ENCODE measurements at regions not wholly inside any gene's neighbourhood (a gene's known extent, or its start where the extent isn't known, plus 50 kb on each side); places are given as distances from the start of the nearest gene placed in this dataset.
A peak's percentile ranks its signal among the peaks of the same experiment; 100 is the strongest.
"Not testable (repeated sequence)": the region's sequence is repeated elsewhere in the genome, so short reads cannot be mapped to it uniquely, and the experiment has no call there.

GRCh38 chr3:90099493-90099892, 992.1 kb downstream of the EPHA3 start:
- intact Hi-C loops (cut with DNase I), result no loop called here
- no peak for ATAC-seq
- no peak for DNase-seq (ENCODE audit: low spot score)

- DNase-seq (ENCODE audit: low spot score), result no peak
- no peak for ATAC-seq
- intact Hi-C loops (cut with DNase I), result no loop called here
These were observed 994.7 kb downstream of the EPHA3 start for GRCh38 chr3:90102146-90102545.

GRCh38 chr3:90121326-90121725, 1013.9 kb downstream of the EPHA3 start:
- no peak for ATAC-seq
- intact Hi-C loops (cut with DNase I), result no loop called here
- no peak for DNase-seq (ENCODE audit: low spot score)

- intact Hi-C loops (cut with DNase I), result no loop called here
- DNase-seq (ENCODE audit: low spot score), result no peak
- no peak for ATAC-seq
These were observed 1021.0 kb downstream of the EPHA3 start for GRCh38 chr3:90128391-90128790.

- no peak for DNase-seq (ENCODE audit: low spot score)
- ATAC-seq, result no peak
- intact Hi-C loops (cut with DNase I), result no loop called here
These were observed 1022.3 kb downstream of the EPHA3 start for GRCh38 chr3:90129730-90130129.

- peak; percentile 87 for ATAC-seq
- DNase-seq (ENCODE audit: low spot score), result no peak
- intact Hi-C loops (cut with DNase I), result no loop called here
These were observed 1024.8 kb downstream of the EPHA3 start for GRCh38 chr3:90132197-90132596.

- intact Hi-C loops (cut with DNase I), result no loop called here
- DNase-seq (ENCODE audit: low spot score) (no peak), ATAC-seq (no peak)
These were observed 1026.7 kb downstream of the EPHA3 start for GRCh38 chr3:90134090-90134489.

- no peak for DNase-seq (ENCODE audit: low spot score)
- intact Hi-C loops (cut with DNase I), result no loop called here
- ATAC-seq, result no peak
These were observed 1029.2 kb downstream of the EPHA3 start for GRCh38 chr3:90136456-90137191.

GRCh38 chr3:90145094-90145860, 1037.9 kb downstream of the EPHA3 start:
- ATAC-seq (no peak), DNase-seq (ENCODE audit: low spot score) (no peak)
- intact Hi-C loops (cut with DNase I), result no loop called here

- intact Hi-C loops (cut with DNase I), result no loop called here
- DNase-seq (ENCODE audit: low spot score), result no peak
- ATAC-seq, result no peak
These were observed 1072.7 kb downstream of the EPHA3 start for GRCh38 chr3:90180096-90180495.

GRCh38 chr3:90180543-90180942, 1073.1 kb downstream of the EPHA3 start:
- DNase-seq (ENCODE audit: low spot score) (no peak), ATAC-seq (no peak)
- intact Hi-C loops (cut with DNase I), result no loop called here

GRCh38 chr3:90182291-90182976, 1075.0 kb downstream of the EPHA3 start:
- intact Hi-C loops (cut with DNase I), result not testable (repeated sequence)
- ATAC-seq (peak; percentile 90), DNase-seq (ENCODE audit: low spot score) (peak; percentile 59)

GRCh38 chr3:90184861-90185260, 1077.4 kb downstream of the EPHA3 start:
- no peak for DNase-seq (ENCODE audit: low spot score)
- intact Hi-C loops (cut with DNase I), result no loop called here
- ATAC-seq, result no peak

GRCh38 chr3:90197383-90197782, 1090.0 kb downstream of the EPHA3 start:
- ATAC-seq; intact Hi-C loops (cut with DNase I); DNase-seq (ENCODE audit: low spot score): not testable (repeated sequence)

GRCh38 chr3:90202931-90203330, 1095.5 kb downstream of the EPHA3 start:
- DNase-seq (ENCODE audit: low spot score); ATAC-seq; intact Hi-C loops (cut with DNase I): not testable (repeated sequence)

- DNase-seq (ENCODE audit: low spot score); intact Hi-C loops (cut with DNase I); ATAC-seq: not testable (repeated sequence)
These were observed 1099.1 kb downstream of the EPHA3 start for GRCh38 chr3:90206482-90206881.

GRCh38 chr3:90207353-90208097, 1100.1 kb downstream of the EPHA3 start:
- ATAC-seq; intact Hi-C loops (cut with DNase I): not testable (repeated sequence)

GRCh38 chr3:90221900-90222299, 1114.5 kb downstream of the EPHA3 start:
- DNase-seq (ENCODE audit: low spot score), result no peak
- intact Hi-C loops (cut with DNase I), result no loop called here
- no peak for ATAC-seq

More at GRCh38 chr3:90207353-90208097, 1100.1 kb downstream of the EPHA3 start:
- DNase-seq (ENCODE audit: low spot score), result not testable (repeated sequence)

GRCh38 chr3:90241481-90241880, 1134.1 kb downstream of the EPHA3 start:
- intact Hi-C loops (cut with DNase I), result no loop called here
- ATAC-seq, result peak; percentile 91
- DNase-seq (ENCODE audit: low spot score), result no peak
